ENCODE measurements at regions not wholly inside any gene's neighbourhood (a gene's known extent, or its start where the extent isn't known, plus 50 kb on each side); places are given as distances from the start of the nearest gene placed in this dataset.

- intact Hi-C loops (cut with DNase I) = no loop called here
- Histone ChIP-seq H3K4me1 (no peaks in the 10 kb centered on the region), H3K27me3 (no peaks in the 10 kb centered on the region), H3K4me3 (no peak overlapping the region), H3K9me3 (no peaks in the 10 kb centered on the region), H3K36me3 (no peaks in the 10 kb centered on the region), H3K27ac (no peak overlapping the region)
- no peak for TF ChIP-seq POLR2A (IDR thresholded peaks at IDR 0.05)
- no peak for TF ChIP-seq CTCF (IDR thresholded peaks at IDR 0.05)
- no peak for TF ChIP-seq POLR2AphosphoS5 (IDR thresholded peaks at IDR 0.05; ENCODE audit: insufficient read depth in 1 of 2, low read depth in 1 of 2)
- DNase-seq (ENCODE audit: extremely low spot score in 2 of 2) = no peak
These were observed 1223.6 kb downstream of the EPHA7 start for GRCh38 chr6:92195796-92196195.

GRCh38 chr6:92188016-92188415 is 1231.3 kb downstream of the EPHA7 start:
- no peak overlapping the region for H3K4me3 ChIP-seq
- no peak for DNase-seq (ENCODE audit: extremely low spot score in 2 of 2)
- no peaks in the 10 kb centered on the region for H3K27me3 ChIP-seq
- no peaks in the 10 kb centered on the region for H3K36me3 ChIP-seq
- TF ChIP-seq CTCF (IDR thresholded peaks at IDR 0.05) = no peak
- TF ChIP-seq POLR2A (IDR thresholded peaks at IDR 0.05) = no peak
- no peak for TF ChIP-seq POLR2AphosphoS5 (IDR thresholded peaks at IDR 0.05; ENCODE audit: insufficient read depth in 1 of 2, low read depth in 1 of 2)
- intact Hi-C loops (cut with DNase I) = no loop called here
- no peaks in the 10 kb centered on the region for H3K9me3 ChIP-seq
- no peak overlapping the region for H3K27ac ChIP-seq
- H3K4me1 ChIP-seq = no peaks in the 10 kb centered on the region

- Histone ChIP-seq H3K27ac (no peak overlapping the region), H3K9me3 (no peaks in the 10 kb centered on the region), H3K4me1 (no peaks in the 10 kb centered on the region), H3K36me3 (no peaks in the 10 kb centered on the region), H3K27me3 (no peaks in the 10 kb centered on the region), H3K4me3 (no peak overlapping the region)
- no peak for TF ChIP-seq CTCF (IDR thresholded peaks at IDR 0.05)
- TF ChIP-seq POLR2AphosphoS5 (IDR thresholded peaks at IDR 0.05; ENCODE audit: insufficient read depth in 1 of 2, low read depth in 1 of 2) = no peak
- TF ChIP-seq POLR2A (IDR thresholded peaks at IDR 0.05) = no peak
- intact Hi-C loops (cut with DNase I) = no loop called here
- no peak for DNase-seq (ENCODE audit: extremely low spot score in 2 of 2)
These were observed 1234.4 kb downstream of the EPHA7 start for GRCh38 chr6:92184933-92185332.

GRCh38 chr6:92181347-92181746 is 1238.0 kb downstream of the EPHA7 start:
- intact Hi-C loops (cut with DNase I) = no loop called here
- no peak for DNase-seq (ENCODE audit: extremely low spot score in 2 of 2)
- Histone ChIP-seq H3K27me3 (no peaks in the 10 kb centered on the region), H3K27ac (no peak overlapping the region), H3K36me3 (no peaks in the 10 kb centered on the region), H3K9me3 (no peaks in the 10 kb centered on the region), H3K4me3 (no peak overlapping the region), H3K4me1 (no peaks in the 10 kb centered on the region)
- TF ChIP-seq POLR2A (IDR thresholded peaks at IDR 0.05) = no peak
- no peak for TF ChIP-seq POLR2AphosphoS5 (IDR thresholded peaks at IDR 0.05; ENCODE audit: insufficient read depth in 1 of 2, low read depth in 1 of 2)
- no peak for TF ChIP-seq CTCF (IDR thresholded peaks at IDR 0.05)

- Histone ChIP-seq H3K36me3 (no peaks in the 10 kb centered on the region), H3K4me3 (no peak overlapping the region), H3K27me3 (no peaks in the 10 kb centered on the region), H3K27ac (no peak overlapping the region), H3K4me1 (no peaks in the 10 kb centered on the region), H3K9me3 (no peaks in the 10 kb centered on the region)
- intact Hi-C loops (cut with DNase I) = no loop called here
- no peak for TF ChIP-seq POLR2A (IDR thresholded peaks at IDR 0.05)
- TF ChIP-seq POLR2AphosphoS5 (IDR thresholded peaks at IDR 0.05; ENCODE audit: insufficient read depth in 1 of 2, low read depth in 1 of 2) = no peak
- no peak for TF ChIP-seq CTCF (IDR thresholded peaks at IDR 0.05)
- DNase-seq (ENCODE audit: extremely low spot score in 2 of 2) = no peak
These were observed 1239.3 kb downstream of the EPHA7 start for GRCh38 chr6:92180090-92180489.
